HS-27A (cell line): ENCODE measurements at regions not wholly inside any gene's neighbourhood (a gene's known extent, or its start where the extent isn't known, plus 50 kb on each side); places are given as distances from the start of the nearest gene placed in this dataset.

Experiments used
- DNase-seq: peaks from one replicate; pipeline ENCODE4 v3.0.0-alpha.2; 2012; ENCODE audit warnings: low read depth, missing footprints

DNA sequence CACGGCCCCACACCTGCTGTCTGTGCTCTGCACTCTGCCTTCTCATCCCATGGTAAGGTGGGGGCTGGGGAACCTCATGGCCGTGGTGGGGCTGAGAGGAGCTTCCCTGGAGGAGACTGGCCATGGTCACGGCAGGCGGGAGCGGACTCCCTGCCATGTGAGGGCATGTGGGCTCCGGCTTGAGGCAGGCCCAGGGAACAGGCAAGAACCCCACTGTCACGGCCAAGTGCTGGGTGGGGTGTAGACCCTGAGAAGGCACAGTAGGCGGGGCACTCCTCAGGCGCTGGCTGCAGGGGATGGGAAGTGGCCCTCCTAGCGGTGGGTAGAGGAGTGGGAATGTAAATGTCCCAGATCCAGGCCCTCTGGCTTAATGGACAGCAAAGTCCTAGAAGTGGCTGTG is 1262.7 kb downstream of the BRD1 start:
- no peak for DNase-seq

- DNase-seq = no peak
Measured at GRCh38 chr22:48563966-48564330, 1263.7 kb downstream of the BRD1 start.

DNA sequence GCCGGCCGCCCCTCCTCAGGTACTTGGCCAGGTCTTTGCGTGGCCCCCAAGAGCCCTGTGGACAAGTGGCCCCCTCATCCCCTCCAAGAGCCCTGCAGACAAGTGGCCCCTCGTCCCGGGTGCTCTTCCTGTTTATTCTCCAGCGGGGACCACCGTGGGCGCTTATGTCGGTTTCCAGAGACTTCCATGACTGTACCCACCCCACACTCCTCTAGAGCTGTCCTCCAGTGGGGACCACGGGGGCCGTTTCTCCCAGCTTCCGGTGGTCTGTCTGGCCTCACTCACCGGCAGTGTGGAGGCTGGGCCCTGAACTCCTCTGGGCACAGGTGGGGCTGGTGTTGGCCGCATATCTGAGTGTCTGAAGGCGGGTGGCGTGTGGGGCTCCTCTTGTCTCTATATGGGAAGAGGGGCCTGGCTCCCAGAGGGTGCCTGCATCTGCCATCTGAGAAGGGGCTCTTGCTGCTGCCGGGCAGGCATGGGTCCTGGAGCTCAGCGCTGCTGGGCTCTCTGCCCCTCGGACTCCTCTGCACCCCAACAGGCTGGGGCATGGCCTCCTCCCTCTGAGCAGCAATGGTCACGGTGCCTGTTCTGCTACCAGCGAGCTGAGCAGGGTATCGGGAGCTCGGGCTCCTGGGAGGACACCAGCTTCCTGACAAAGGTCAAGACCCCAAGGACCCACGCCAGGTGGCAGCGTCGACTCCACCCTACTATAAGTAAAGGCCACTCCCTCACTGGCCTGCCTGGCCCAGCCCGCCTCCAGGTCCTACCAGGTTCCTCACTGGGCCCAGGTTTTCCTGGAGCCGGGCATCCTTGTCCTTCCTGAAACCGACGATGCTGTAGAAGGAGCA is 1264.3 kb downstream of the BRD1 start:
- no peak for DNase-seq

DNA sequence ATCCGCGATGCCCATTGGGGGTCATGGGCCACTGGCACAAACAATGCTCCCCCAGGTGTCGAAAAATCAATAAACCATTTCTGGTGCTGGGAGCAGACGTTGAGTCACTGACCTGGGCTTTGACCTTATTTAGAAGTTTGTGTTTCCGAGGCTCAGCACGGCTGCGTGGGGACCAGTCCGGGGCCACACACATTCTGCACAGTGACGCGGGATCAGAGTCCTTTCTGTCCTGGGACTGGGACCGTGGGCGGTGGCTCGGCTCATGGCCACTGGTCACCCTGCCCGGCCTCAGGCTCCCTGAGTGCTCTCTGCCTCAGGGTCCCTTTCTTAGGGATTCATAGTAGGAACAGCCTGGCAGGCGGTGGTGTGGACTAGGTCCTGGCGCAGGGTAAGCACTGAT is 1266.0 kb downstream of the BRD1 start:
- no peak for DNase-seq

GRCh38 chr22:48560836-48561235 is 1266.8 kb downstream of the BRD1 start:
- no peak for DNase-seq

GRCh38 chr22:48560389-48560751 is 1267.3 kb downstream of the BRD1 start:
- DNase-seq = no peak

- DNase-seq = no peak
Measured at GRCh38 chr22:48559647-48560388, 1267.9 kb downstream of the BRD1 start.

DNA sequence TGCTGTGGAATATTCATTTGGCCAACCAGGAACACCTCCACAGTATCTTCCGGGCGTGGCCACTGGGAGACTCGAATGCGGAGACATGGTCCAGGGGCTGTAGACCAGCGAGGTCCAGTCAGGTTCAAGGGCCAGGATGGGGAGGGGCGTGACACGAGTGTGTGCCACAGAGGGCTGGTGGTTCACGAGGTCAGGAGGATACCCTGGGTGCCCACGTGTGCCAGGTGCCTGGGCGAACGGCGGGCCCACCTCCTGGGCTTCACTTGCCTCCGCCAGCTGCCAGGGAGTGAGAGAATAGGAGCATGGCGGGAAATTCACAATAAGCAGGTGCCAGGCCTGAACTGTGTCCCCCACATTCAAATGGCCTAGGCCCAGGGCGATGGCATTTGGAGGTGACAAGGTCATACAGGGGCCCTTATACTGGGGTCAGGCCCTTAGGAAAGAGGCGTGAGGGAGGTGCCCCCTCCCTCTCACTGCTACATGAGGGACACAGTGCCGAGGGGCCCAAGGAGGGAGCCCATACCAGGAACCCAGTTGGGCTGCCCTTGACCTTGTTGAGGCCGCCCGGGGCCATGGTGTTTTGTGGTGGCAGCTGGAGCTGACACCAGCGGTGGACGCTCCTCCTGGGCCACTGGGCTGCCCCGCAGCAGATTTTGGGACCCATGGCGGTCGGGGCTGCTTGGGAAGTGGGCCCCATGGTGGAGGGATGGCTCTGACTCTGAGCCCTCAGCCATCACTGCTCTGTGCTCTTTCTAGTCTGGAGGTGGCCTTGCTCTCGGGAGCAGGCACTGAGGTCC is 1268.9 kb downstream of the BRD1 start:
- no peak for DNase-seq

- no peak for DNase-seq
Measured at GRCh38 chr22:48558016-48558415, 1269.7 kb downstream of the BRD1 start.

DNA sequence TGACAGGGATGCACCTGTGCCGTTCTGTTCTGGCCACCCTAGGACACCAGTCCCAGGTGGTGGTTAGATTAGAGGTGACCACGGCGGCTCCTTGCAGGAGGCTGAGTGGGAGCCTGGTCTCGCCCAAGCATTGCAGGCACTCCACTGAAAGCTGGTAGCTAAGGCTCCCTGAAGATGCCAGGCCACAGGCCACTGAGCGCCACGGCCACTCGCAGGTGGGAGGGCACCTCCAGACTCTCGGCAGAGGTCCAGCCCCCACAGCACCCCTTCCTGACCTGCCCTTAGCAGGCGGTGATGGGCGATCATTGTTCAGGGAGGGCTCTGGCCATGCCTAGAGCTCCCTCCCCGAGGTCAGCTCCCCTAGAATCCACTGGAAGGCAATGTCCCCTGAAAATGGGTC is 1270.2 kb downstream of the BRD1 start:
- DNase-seq = no peak

DNA sequence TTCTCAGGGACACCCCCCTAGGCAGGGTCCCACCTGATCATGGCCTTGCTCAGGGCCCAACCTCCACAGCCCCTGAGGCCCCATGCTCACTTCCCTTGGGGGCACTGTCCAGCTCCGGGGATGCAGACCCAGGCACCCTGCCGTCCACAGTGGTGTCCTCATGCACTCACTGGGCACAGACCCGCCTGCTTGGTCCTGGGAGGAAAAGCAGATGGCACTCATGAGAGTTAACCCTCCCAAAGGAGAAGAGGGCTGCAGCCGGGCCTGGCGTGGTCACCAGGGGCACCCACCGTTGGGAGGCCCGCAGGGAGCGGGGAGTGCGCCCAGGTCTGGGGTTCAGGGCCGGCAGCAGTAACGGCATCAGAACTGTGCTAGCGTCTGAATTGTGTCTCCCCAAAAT is 1270.9 kb downstream of the BRD1 start:
- DNase-seq = no peak

DNA sequence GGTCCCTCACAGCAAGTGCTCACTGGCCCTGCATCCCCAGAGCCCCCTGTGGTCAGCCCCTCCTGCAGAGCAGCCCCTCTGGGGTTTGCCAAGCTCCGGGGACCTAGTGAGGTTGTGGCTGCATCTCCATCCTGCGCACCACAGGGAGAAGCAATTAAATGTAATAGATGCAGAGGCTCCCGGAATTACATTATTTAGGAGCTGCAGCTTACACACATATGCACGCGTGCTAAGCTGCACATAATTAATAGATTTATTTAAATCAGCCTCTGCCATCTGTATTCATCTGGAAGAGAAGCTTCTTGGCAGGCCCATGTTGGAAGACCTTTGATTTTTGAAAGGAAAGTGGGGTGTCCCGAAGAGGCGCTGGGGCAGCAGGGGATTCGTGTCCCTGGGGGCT is 1271.5 kb downstream of the BRD1 start:
- no peak for DNase-seq

DNA sequence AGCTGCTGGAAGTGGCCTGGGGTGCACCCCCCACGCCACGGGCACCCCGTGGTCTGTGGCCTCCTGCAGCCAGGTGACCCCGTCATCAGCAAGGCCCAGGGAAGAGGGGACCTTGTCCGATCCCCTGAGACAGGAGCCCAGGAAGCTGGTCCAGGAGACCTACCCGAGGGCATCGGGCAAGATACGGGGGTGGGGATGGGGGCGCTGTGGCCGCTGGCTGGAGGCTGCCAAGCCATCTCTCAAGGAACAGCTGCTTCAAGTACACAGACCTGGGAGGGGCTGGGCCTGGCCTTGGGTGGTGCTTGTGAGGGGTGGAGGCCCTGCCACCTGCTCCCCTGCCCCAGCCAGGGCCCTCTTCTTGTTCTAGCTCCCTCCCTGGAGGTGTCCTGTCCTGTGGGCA is 1272.1 kb downstream of the BRD1 start:
- no peak for DNase-seq

DNA sequence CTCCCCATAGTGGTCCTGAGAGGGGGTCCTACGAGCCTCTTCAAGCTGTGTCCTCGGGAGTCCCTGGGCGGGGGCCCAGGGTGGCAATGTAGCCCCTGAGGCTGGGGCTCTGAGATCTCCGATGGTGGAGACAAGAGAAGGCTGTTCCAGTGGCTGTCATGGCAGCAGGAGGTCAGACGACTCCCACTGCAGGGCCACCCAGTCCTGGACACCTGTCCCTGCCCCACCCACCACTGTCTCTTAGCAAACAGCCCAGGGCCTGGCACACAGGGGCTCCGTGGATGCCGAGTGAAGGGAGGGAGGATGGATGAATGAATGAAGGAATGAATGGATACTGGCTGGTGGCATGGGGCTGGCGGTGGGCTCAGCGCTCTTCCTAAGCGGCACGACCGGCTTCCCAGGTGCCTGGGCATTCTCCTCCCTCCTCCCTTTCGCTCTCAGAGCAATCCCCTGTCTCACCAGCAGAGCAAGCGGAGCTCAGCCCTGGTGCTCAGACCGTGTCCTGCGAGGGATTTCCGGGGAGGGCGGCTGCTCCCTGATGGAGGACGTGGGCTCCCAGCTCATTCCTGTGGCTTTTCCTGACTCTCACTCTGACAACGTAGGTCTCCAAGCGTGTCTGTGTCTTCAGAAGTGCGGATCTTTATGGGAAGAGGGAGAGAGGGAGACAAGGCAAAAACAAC is 1272.6 kb downstream of the BRD1 start:
- DNase-seq = no peak

- no peak for DNase-seq
Measured at GRCh38 chr22:48553694-48554308, 1273.9 kb downstream of the BRD1 start.

DNA sequence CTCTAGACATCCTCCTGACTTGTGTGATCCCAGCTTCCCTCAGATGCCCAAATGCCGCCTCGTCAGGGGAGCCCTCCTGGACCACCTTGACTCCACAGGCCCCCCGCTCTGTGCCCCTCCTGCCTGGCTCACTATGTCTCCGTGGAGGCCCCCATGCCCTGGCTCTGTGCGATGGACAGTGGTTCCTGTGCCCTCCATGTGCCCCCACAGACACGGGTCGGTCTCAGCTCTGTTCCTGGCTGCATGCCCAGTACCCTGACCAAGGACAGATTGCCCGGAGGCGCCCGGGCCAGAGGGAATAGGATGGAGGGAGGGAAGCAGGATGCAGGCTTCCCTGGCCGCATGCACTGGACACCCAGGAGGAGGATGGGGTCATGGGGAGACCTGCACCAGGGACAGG is 1274.6 kb downstream of the BRD1 start:
- DNase-seq = no peak

- DNase-seq = no peak
Measured at GRCh38 chr22:48551716-48552268, 1275.9 kb downstream of the BRD1 start.

DNA sequence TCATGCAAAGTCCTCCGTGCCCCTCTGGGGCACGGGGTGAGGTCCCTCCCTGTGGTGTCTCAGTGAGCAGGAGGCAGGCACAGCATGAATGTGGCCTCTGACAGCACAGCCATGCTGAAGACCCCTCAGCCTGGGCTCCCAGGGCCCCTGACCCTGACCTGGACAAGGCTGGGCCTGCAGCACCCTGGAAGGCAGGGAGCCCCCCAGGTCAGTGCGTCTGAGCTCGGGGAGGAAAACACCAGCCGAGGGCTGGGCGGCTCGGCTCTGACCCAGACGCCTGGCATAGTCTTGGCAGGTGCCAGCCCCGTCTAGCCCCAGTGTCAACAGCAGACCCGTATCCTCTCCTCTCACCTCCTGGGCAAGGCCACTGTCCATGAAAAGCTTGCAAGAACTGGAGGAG is 1276.6 kb downstream of the BRD1 start:
- no peak for DNase-seq

DNA sequence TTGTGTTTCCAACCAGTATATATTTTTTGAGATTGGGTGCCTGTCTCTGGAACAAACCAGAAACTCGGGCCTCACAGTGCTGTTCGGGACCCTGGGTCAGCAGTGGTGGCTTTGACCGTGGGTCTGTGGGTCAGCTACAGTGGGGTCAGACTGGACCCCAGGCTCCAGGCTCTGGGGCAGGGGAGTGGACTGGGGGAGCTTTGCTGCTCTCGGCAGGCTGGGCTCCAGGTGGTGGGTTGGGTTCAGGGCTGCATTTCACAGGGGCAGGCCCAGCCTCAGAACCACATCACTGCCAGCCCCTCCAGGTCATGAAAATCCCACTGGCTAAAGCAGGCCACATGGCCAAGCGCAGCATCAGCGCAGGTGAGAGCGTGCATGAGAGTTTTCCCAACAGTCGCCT is 1279.3 kb downstream of the BRD1 start:
- no peak for DNase-seq

- no peak for DNase-seq
Measured at GRCh38 chr22:48547971-48548370, 1279.7 kb downstream of the BRD1 start.

DNA sequence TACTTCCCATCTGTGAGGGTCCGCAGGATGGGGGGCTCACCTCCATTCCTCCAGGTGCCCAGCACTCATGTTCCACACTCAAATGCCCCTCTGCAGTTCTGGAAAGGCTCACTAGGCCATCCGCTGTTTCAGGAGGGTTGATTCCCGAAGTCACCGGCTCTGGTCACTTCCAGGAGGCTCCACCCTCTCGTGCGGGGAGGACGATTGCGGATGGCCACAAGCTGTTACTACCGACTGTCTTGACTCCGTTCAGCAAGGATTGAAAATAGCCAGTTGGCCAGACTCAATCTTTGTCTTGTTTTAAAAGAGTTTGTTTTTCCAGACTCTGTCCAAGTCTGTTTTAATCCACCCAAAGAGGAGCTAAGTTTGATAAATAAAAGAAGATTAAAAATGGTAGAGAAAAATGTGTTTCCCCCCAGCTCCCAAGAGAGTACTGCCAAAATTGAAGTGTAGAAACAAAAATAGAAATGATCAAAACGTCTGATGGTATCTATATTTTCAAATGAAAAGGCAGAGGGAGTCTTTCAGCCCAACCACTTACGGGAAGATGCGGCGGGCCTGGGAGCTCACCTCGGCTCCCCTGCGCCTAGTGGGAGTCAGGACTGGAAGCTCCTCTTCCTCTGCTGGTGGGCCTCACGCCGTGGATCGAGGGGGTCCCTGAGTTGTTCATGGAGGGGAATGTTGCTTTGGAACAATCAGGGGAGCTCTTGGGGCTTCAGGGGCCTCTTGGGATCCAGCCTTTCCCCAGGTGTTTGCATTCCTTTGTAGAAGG is 1280.8 kb downstream of the BRD1 start:
- no peak for DNase-seq
